ENCODE measurements at regions not wholly inside any gene's neighbourhood (a gene's known extent, or its start where the extent isn't known, plus 50 kb on each side); places are given as distances from the start of the nearest gene placed in this dataset.

DNA sequence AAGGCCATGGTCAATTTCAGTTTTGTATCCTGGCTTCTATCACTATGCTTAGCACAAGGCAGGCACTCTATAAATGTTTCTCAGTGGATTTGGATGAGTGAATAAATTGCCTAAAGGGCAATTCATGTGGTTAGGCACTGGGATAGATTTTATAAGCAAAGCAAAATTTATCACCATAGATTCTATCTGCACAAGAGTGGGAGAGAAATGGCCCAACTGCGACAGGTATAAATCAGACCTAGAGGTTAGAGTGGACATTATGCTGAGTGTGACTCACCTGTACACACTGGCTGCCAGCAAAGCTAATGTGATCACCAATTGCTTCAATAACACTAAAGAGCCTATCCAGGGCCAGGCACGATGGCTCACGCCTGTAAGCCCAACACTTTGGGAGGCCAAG lies 514.0 kb downstream of the BUD13 start:
- H3K9me3 ChIP-seq (ENCODE audit: low read depth), result no peaks in the 10 kb centered on the region
- H4K20me1 ChIP-seq (ENCODE audit: insufficient read depth), result no peaks in the 10 kb centered on the region
- no peak overlapping the region for H3K9ac ChIP-seq
- H3K4me2 ChIP-seq (ENCODE audit: unreplicated experiment), result no peak overlapping the region
- no peak overlapping the region for H3K4me3 ChIP-seq
- TF ChIP-seq EZH2 (IDR thresholded peaks at IDR 0.05; ENCODE audit: insufficient read depth, poor library complexity, severe bottlenecking) (no peak), EZH2phosphoT487 (IDR thresholded peaks at IDR 0.05; ENCODE audit: insufficient read depth, low read depth) (no peak)
- H2AFZ ChIP-seq, result no peak overlapping the region
- no peaks in the 10 kb centered on the region for H3K27me3 ChIP-seq (replicated peaks; ENCODE audit: insufficient read depth)
- no peaks in the 10 kb centered on the region for H3K36me3 ChIP-seq (ENCODE audit: low read depth)
- H3K79me2 ChIP-seq (ENCODE audit: insufficient read depth), result no peaks in the 10 kb centered on the region
- no peak for DNase-seq
- H3K4me1 ChIP-seq (ENCODE audit: insufficient read depth), result no peaks in the 10 kb centered on the region
- no peaks in the 10 kb centered on the region for H3F3A ChIP-seq (ENCODE audit: insufficient read depth)
- WGBS, 2 experiments (ENCODE audit: low coverage in 1 of 2, low lambda C conversion rate in 2 of 2, missing lambda C conversion rate in 2 of 2), result 24 to 27% methylated on average over 3 of the region's 3 CpGs
- H3K27ac ChIP-seq, result no peak overlapping the region
- H3K9me2 ChIP-seq (ENCODE audit: insufficient read depth), result no peaks in the 10 kb centered on the region
- in situ Hi-C loops (cut with MboI), result no loop called here

DNA sequence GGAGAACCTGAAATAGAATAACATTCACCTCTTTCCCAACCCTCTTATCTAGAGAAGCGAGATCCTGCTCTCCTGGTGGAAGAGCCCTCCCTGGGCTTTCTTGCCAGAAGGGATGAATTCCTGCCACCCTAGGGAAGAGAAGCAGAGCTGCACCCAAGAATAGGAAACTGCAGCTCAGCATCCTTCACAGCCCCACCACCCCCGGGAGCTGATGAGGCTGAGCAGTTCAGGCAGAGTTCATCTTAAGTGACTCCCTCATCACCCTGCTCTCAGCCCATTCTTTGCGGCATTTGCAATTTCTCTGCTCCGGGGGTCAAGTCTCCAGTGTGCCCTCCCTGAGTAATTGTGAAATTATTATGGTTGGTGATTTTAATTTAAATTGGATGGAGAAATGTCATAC lies 514.9 kb downstream of the BUD13 start:
- no peak for DNase-seq
- H3K4me1 ChIP-seq (ENCODE audit: insufficient read depth), result no peaks in the 10 kb centered on the region
- no peak overlapping the region for H2AFZ ChIP-seq
- no peak overlapping the region for H3K27ac ChIP-seq
- TF ChIP-seq EZH2phosphoT487 (IDR thresholded peaks at IDR 0.05; ENCODE audit: insufficient read depth, low read depth) (no peak), EZH2 (IDR thresholded peaks at IDR 0.05; ENCODE audit: insufficient read depth, poor library complexity, severe bottlenecking) (no peak)
- H3K9ac ChIP-seq, result no peak overlapping the region
- no peaks in the 10 kb centered on the region for H3K36me3 ChIP-seq (ENCODE audit: low read depth)
- H3K9me3 ChIP-seq (ENCODE audit: low read depth), result no peaks in the 10 kb centered on the region
- H3K79me2 ChIP-seq (ENCODE audit: insufficient read depth), result no peaks in the 10 kb centered on the region
- H3K4me3 ChIP-seq, result no peak overlapping the region
- no peak overlapping the region for H3K4me2 ChIP-seq (ENCODE audit: unreplicated experiment)
- no peaks in the 10 kb centered on the region for H3K9me2 ChIP-seq (ENCODE audit: insufficient read depth)
- no peaks in the 10 kb centered on the region for H3F3A ChIP-seq (ENCODE audit: insufficient read depth)
- H4K20me1 ChIP-seq (ENCODE audit: insufficient read depth), result no peaks in the 10 kb centered on the region
- in situ Hi-C loops (cut with MboI), result no loop called here
- WGBS, 2 experiments (ENCODE audit: low coverage in 1 of 2, low lambda C conversion rate in 2 of 2, missing lambda C conversion rate in 2 of 2), result 27% methylated on average over 4 of the region's 4 CpGs
- no peaks in the 10 kb centered on the region for H3K27me3 ChIP-seq (replicated peaks; ENCODE audit: insufficient read depth)

DNA sequence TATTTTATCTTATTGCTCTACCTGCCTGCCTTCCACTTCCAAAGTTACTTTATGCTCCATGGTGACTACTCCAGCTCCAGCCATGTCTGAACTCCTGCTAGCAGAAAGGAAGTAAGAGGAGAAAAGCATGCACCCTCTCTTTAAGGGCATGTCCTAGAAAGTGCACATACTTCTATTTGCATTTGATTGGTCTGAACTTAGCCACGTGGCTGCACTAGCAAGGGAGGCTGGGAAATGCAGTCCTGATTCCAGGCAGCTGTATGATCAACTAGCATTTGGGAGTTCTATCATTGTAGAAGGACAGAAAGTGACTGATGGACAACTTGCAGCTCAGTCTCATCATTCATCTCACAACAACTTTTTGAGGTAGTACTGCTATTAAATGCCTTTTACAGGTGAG lies 515.7 kb downstream of the BUD13 start:
- H3K36me3 ChIP-seq (ENCODE audit: low read depth), result no peaks in the 10 kb centered on the region
- no peaks in the 10 kb centered on the region for H3K27me3 ChIP-seq (replicated peaks; ENCODE audit: insufficient read depth)
- H3K9me3 ChIP-seq (ENCODE audit: low read depth), result no peaks in the 10 kb centered on the region
- H3K9ac ChIP-seq, result no peak overlapping the region
- H2AFZ ChIP-seq, result no peak overlapping the region
- H3K4me2 ChIP-seq (ENCODE audit: unreplicated experiment), result no peak overlapping the region
- no peaks in the 10 kb centered on the region for H3K4me1 ChIP-seq (ENCODE audit: insufficient read depth)
- TF ChIP-seq EZH2phosphoT487 (IDR thresholded peaks at IDR 0.05; ENCODE audit: insufficient read depth, low read depth), result no peak
- TF ChIP-seq EZH2 (IDR thresholded peaks at IDR 0.05; ENCODE audit: insufficient read depth, poor library complexity, severe bottlenecking), result no peak
- DNase-seq, result peak; percentile 3
- no peaks in the 10 kb centered on the region for H3F3A ChIP-seq (ENCODE audit: insufficient read depth)
- no peak overlapping the region for H3K27ac ChIP-seq
- H3K79me2 ChIP-seq (ENCODE audit: insufficient read depth), result no peaks in the 10 kb centered on the region
- no peaks in the 10 kb centered on the region for H3K9me2 ChIP-seq (ENCODE audit: insufficient read depth)
- H4K20me1 ChIP-seq (ENCODE audit: insufficient read depth), result no peaks in the 10 kb centered on the region
- 0 to 4% methylated on average over 1 of the region's 1 CpG for WGBS, 2 experiments (ENCODE audit: low coverage in 1 of 2, low lambda C conversion rate in 2 of 2, missing lambda C conversion rate in 2 of 2)
- no peak overlapping the region for H3K4me3 ChIP-seq
- in situ Hi-C loops (cut with MboI), result no loop called here

DNA sequence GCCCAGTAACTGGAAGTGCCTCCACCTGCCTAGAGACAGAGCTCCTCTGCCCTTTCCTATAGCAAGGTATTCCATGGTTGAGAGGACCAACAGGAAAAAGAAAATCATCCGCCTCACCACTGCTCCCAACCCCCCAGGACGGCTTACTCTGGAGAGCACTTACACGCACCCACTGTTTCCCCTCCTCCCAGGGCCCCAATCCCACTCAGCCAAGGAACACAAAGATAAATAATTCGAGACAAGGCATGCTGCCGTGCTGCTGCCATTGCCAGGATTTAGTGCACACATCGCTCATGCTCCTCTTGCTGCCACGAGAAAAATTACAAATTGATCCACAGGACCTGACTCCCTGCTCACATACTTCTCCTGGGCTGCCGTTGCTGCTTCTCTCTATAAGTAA lies 516.6 kb downstream of the BUD13 start:
- Histone ChIP-seq H3K27me3 (replicated peaks; ENCODE audit: insufficient read depth) (no peaks in the 10 kb centered on the region), H3K9me2 (ENCODE audit: insufficient read depth) (no peaks in the 10 kb centered on the region), H2AFZ (no peak overlapping the region), H3K4me2 (ENCODE audit: unreplicated experiment) (no peak overlapping the region), H3K36me3 (ENCODE audit: low read depth) (no peaks in the 10 kb centered on the region), H3K9ac (no peak overlapping the region), H3K9me3 (ENCODE audit: low read depth) (no peaks in the 10 kb centered on the region), H3F3A (ENCODE audit: insufficient read depth) (no peaks in the 10 kb centered on the region), H3K4me1 (ENCODE audit: insufficient read depth) (no peaks in the 10 kb centered on the region), H3K27ac (no peak overlapping the region), H3K79me2 (ENCODE audit: insufficient read depth) (no peaks in the 10 kb centered on the region), H3K4me3 (no peak overlapping the region), H4K20me1 (ENCODE audit: insufficient read depth) (no peaks in the 10 kb centered on the region)
- no peak for DNase-seq
- in situ Hi-C loops (cut with MboI), result no loop called here
- TF ChIP-seq EZH2 (IDR thresholded peaks at IDR 0.05; ENCODE audit: insufficient read depth, poor library complexity, severe bottlenecking) (no peak), EZH2phosphoT487 (IDR thresholded peaks at IDR 0.05; ENCODE audit: insufficient read depth, low read depth) (no peak)
- WGBS, 2 experiments (ENCODE audit: low coverage in 1 of 2, low lambda C conversion rate in 2 of 2, missing lambda C conversion rate in 2 of 2), result 43 to 47% methylated on average over 8 of the region's 8 CpGs

DNA sequence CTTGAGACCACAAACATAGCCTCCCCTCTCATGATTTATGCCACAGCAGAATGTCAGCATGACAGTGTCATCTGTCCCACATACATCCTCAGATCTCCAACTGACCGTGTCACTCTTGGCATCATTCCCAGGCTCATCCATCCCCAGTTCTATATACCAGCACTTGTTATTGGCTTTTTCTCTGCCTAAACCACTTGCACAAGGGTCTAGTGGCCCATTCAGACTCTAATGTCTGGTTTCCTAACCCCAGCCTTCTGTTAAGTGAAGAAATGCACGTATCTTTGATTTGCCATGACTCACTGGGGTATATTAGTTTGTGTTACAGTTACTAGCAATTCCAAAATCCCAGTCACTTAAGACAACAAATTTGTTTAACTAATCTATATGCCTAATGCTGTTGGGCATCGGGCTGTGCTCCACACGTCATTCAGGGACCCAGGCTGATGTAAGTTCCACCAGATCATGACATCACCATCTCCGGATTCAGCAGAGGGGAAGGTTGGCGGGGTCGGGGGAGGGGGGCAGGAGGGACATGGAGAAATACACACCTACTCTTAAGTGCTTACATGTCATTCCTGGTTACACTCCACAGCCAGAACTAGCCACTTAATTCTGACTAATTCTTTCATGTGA lies 517.4 kb downstream of the BUD13 start:
- Histone ChIP-seq H3K4me3 (no peak overlapping the region), H3K27me3 (replicated peaks; ENCODE audit: insufficient read depth) (no peaks in the 10 kb centered on the region), H3K9me2 (ENCODE audit: insufficient read depth) (no peaks in the 10 kb centered on the region), H4K20me1 (ENCODE audit: insufficient read depth) (no peaks in the 10 kb centered on the region), H3K9me3 (ENCODE audit: low read depth) (no peaks in the 10 kb centered on the region), H3K79me2 (ENCODE audit: insufficient read depth) (no peaks in the 10 kb centered on the region), H3K4me1 (ENCODE audit: insufficient read depth) (no peaks in the 10 kb centered on the region), H3K9ac (no peak overlapping the region), H3K4me2 (ENCODE audit: unreplicated experiment) (no peak overlapping the region), H2AFZ (no peak overlapping the region), H3K36me3 (ENCODE audit: low read depth) (no peaks in the 10 kb centered on the region), H3K27ac (no peak overlapping the region), H3F3A (ENCODE audit: insufficient read depth) (no peaks in the 10 kb centered on the region)
- in situ Hi-C loops (cut with MboI), result no loop called here
- 28 to 30% methylated on average over 7 of the region's 7 CpGs for WGBS, 2 experiments (ENCODE audit: low coverage in 1 of 2, low lambda C conversion rate in 2 of 2, missing lambda C conversion rate in 2 of 2)
- TF ChIP-seq EZH2 (IDR thresholded peaks at IDR 0.05; ENCODE audit: insufficient read depth, poor library complexity, severe bottlenecking), result no peak
- no peak for TF ChIP-seq EZH2phosphoT487 (IDR thresholded peaks at IDR 0.05; ENCODE audit: insufficient read depth, low read depth)
- no peak for DNase-seq

Measured in GM23248 (cell line).